HL-60 (cell line): ENCODE measurements at regions not wholly inside any gene's neighbourhood (a gene's known extent, or its start where the extent isn't known, plus 50 kb on each side); places are given as distances from the start of the nearest gene placed in this dataset.

Experiments used
- CTCF ChIP-seq: IDR thresholded peaks from one replicate; pipeline ENCODE4 v1.5.1; 2011; ENCODE audit warnings: low read length, control low read depth, inconsistent platforms; ENCODE audit not compliant: insufficient read depth
- GABPA ChIP-seq: IDR thresholded peaks from 2 replicates; pipeline ENCODE4 v1.6.1; 2012; ENCODE audit warnings: low read depth
- POLR2AphosphoS5 ChIP-seq: IDR thresholded peaks from 2 replicates; pipeline ENCODE4 v1.6.1; 2012; ENCODE audit warnings: low read depth
- REST ChIP-seq: IDR thresholded peaks from 2 replicates; pipeline ENCODE4 v1.6.1; 2012; ENCODE audit warnings: low read depth; ENCODE audit not compliant: insufficient replicate concordance
- SPI1 ChIP-seq: IDR thresholded peaks from 2 replicates; pipeline ENCODE4 v1.6.1; 2012; ENCODE audit warnings: low read depth, mild to moderate bottlenecking, borderline replicate concordance

- TF ChIP-seq CTCF (no peak), REST (no peak), POLR2AphosphoS5 (no peak), GABPA (no peak), SPI1 (no peak)
These were observed 133.9 kb downstream of the RAP2B start for GRCh38 chr3:153295901-153296300.
